KOPT-K1 (cell line): ENCODE measurements at regions not wholly inside any gene's neighbourhood (a gene's known extent, or its start where the extent isn't known, plus 50 kb on each side); places are given as distances from the start of the nearest gene placed in this dataset.

Experiments
- H3K27ac ChIP-seq: fragments of 200-600 bp; sonication (generic); 2 replicates; pipeline ENCODE4 v1.5.1; 2016; ENCODE audit warnings: antibody characterized with exemption, mild to moderate bottlenecking, low read depth, low read length; ENCODE audit not compliant: poor library complexity, severe bottlenecking
- H3K36me3 ChIP-seq: fragments of 200-600 bp; sonication (generic); 2 replicates; pipeline ENCODE4 v1.5.1; 2017; ENCODE audit warnings: antibody characterized with exemption, mild to moderate bottlenecking, low read length, moderate library complexity; ENCODE audit not compliant: insufficient read depth
- H3K9me3 ChIP-seq: fragments of 200-600 bp; sonication (generic); 2 replicates; pipeline ENCODE4 v1.5.1; 2017; ENCODE audit warnings: antibody characterized with exemption, low read length, mild to moderate bottlenecking; ENCODE audit not compliant: insufficient read depth, poor library complexity, severe bottlenecking

GRCh38 chr19:28401739-28402424 lies 811.1 kb downstream of the UQCRFS1 start:
- Histone ChIP-seq H3K9me3 (no peaks in the 10 kb centered on the region), H3K27ac (no peak overlapping the region)

GRCh38 chr19:28400953-28401671 lies 811.8 kb downstream of the UQCRFS1 start:
- no peak overlapping the region for H3K27ac ChIP-seq
- H3K36me3 ChIP-seq = no peaks in the 10 kb centered on the region
- H3K9me3 ChIP-seq = no peaks in the 10 kb centered on the region

More at GRCh38 chr19:28401739-28402424, 811.1 kb downstream of the UQCRFS1 start:
- no peaks in the 10 kb centered on the region for H3K36me3 ChIP-seq

GRCh38 chr19:28399187-28399586 lies 813.8 kb downstream of the UQCRFS1 start:
- H3K27ac ChIP-seq = no peak overlapping the region
- H3K9me3 ChIP-seq = no peaks in the 10 kb centered on the region
- no peaks in the 10 kb centered on the region for H3K36me3 ChIP-seq

GRCh38 chr19:28397800-28398199 lies 815.2 kb downstream of the UQCRFS1 start:
- Histone ChIP-seq H3K9me3 (no peaks in the 10 kb centered on the region), H3K36me3 (no peaks in the 10 kb centered on the region), H3K27ac (no peak overlapping the region)

- Histone ChIP-seq H3K9me3 (no peaks in the 10 kb centered on the region), H3K27ac (no peak overlapping the region), H3K36me3 (no peaks in the 10 kb centered on the region)
Observed at GRCh38 chr19:28397306-28397705, 815.6 kb downstream of the UQCRFS1 start.

GRCh38 chr19:28396287-28396831 lies 816.6 kb downstream of the UQCRFS1 start:
- H3K9me3 ChIP-seq = no peaks in the 10 kb centered on the region
- H3K36me3 ChIP-seq = no peaks in the 10 kb centered on the region
- no peak overlapping the region for H3K27ac ChIP-seq

- Histone ChIP-seq H3K36me3 (no peaks in the 10 kb centered on the region), H3K9me3 (no peaks in the 10 kb centered on the region), H3K27ac (no peak overlapping the region)
Observed at GRCh38 chr19:28394725-28395124, 818.2 kb downstream of the UQCRFS1 start.

GRCh38 chr19:28393574-28394336 lies 819.2 kb downstream of the UQCRFS1 start:
- no peak overlapping the region for H3K27ac ChIP-seq
- H3K36me3 ChIP-seq = no peaks in the 10 kb centered on the region
- H3K9me3 ChIP-seq = no peaks in the 10 kb centered on the region

GRCh38 chr19:28388988-28389387 lies 824.0 kb downstream of the UQCRFS1 start:
- no peak overlapping the region for H3K27ac ChIP-seq
- H3K36me3 ChIP-seq = no peaks in the 10 kb centered on the region
- no peaks in the 10 kb centered on the region for H3K9me3 ChIP-seq

- Histone ChIP-seq H3K9me3 (no peaks in the 10 kb centered on the region), H3K27ac (no peak overlapping the region)
Observed at GRCh38 chr19:28387507-28387906, 825.4 kb downstream of the UQCRFS1 start.

GRCh38 chr19:28386470-28386869 lies 826.5 kb downstream of the UQCRFS1 start:
- Histone ChIP-seq H3K36me3 (no peaks in the 10 kb centered on the region), H3K9me3 (no peaks in the 10 kb centered on the region), H3K27ac (no peak overlapping the region)

More at GRCh38 chr19:28387507-28387906, 825.4 kb downstream of the UQCRFS1 start:
- no peaks in the 10 kb centered on the region for H3K36me3 ChIP-seq

GRCh38 chr19:28386066-28386465 lies 826.9 kb downstream of the UQCRFS1 start:
- H3K9me3 ChIP-seq = no peaks in the 10 kb centered on the region
- no peak overlapping the region for H3K27ac ChIP-seq
- H3K36me3 ChIP-seq = no peaks in the 10 kb centered on the region

GRCh38 chr19:28377077-28377476 lies 835.9 kb downstream of the UQCRFS1 start:
- no peak overlapping the region for H3K27ac ChIP-seq
- no peaks in the 10 kb centered on the region for H3K36me3 ChIP-seq
- H3K9me3 ChIP-seq = no peaks in the 10 kb centered on the region

GRCh38 chr19:28374971-28375370 lies 838.0 kb downstream of the UQCRFS1 start:
- Histone ChIP-seq H3K36me3 (no peaks in the 10 kb centered on the region), H3K9me3 (no peaks in the 10 kb centered on the region), H3K27ac (no peak overlapping the region)
